ENCODE measurements at regions not wholly inside any gene's neighbourhood (a gene's known extent, or its start where the extent isn't known, plus 50 kb on each side); places are given as distances from the start of the nearest gene placed in this dataset.

GRCh38 chrX:45954026-45954425 is 591.2 kb downstream of the ZNF674 start:
- DNase-seq (ENCODE audit: low read depth, low spot score) = no peak
- Histone ChIP-seq H3K36me3 (ENCODE audit: control insufficient read depth in 2 of 2, extremely low read depth in 1 of 2, insufficient read depth in 2 of 2, low read length in 2 of 2) (no peaks in the 10 kb centered on the region), H3K27ac (ENCODE audit: control insufficient read depth, insufficient read depth, low read length) (no peak overlapping the region), H3K27me3 (ENCODE audit: control insufficient read depth, extremely low read depth, insufficient read depth, low read length) (peaks cover 4% of the 10 kb centered on the region), H2AFZ (ENCODE audit: control insufficient read depth, low read length) (no peak overlapping the region), H3K4me1 (ENCODE audit: control insufficient read depth, extremely low read depth, insufficient read depth, low read length) (no peaks in the 10 kb centered on the region), H3K9me3 (ENCODE audit: control insufficient read depth, low read depth, low read length) (no peaks in the 10 kb centered on the region), H3K79me2 (ENCODE audit: control insufficient read depth, insufficient read depth, low read length) (no peaks in the 10 kb centered on the region), H3K4me3 (ENCODE audit: control insufficient read depth in 2 of 3, extremely low read depth in 1 of 3, insufficient read depth in 2 of 3, low read depth in 1 of 3, low read length in 3 of 3) (no peak overlapping the region), H3K9me1 (ENCODE audit: control insufficient read depth, extremely low read depth, insufficient read depth, low read length) (no peaks in the 10 kb centered on the region), H4K20me1 (ENCODE audit: control insufficient read depth, extremely low read depth, insufficient read depth, low read length) (no peaks in the 10 kb centered on the region), H3K4me2 (ENCODE audit: control insufficient read depth, extremely low read depth, insufficient read depth, low read depth, low read length) (no peak overlapping the region), H3K9ac (ENCODE audit: control insufficient read depth, extremely low read depth, insufficient read depth, low read length) (no peak overlapping the region)
- FAIRE-seq = no peak
- dilution Hi-C loops (cut with MboI; ENCODE audit: extremely low pct_ligation_motif_present, low sequenced_read_pairs) = no loop called here
- TF ChIP-seq EZH2 (IDR thresholded peaks at IDR 0.05; ENCODE audit: low read length) (no peak), CTCF (optimal IDR thresholded peaks at IDR 0.05 in 1 of 3, IDR thresholded peaks at IDR 0.05 in 1 of 3, conservative IDR thresholded peaks at IDR 0.05 in 1 of 3; ENCODE audit: extremely low read depth in 1 of 3, insufficient read depth in 2 of 3, low read length in 3 of 3) (no peak)

DNA sequence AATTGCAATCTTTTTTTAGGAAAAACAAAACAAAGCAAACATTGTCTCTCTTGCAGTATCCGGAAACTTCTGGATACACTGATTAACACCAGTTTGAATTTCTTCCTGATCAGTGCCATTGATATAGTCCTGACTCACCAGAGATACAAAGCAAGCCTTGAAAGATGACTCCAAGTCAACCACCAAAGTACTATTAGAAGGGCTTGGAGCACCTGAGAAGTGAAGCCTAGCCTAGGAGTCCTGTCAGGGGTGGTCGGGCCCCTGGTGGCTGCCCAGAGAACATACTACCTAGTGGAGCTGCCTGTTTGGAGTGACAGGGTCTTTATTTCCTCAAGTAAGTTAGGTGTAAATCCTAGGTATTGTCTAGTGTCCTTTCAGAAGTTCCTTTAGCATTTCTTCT is 593.2 kb downstream of the ZNF674 start:
- Histone ChIP-seq H3K4me2 (ENCODE audit: control insufficient read depth, extremely low read depth, insufficient read depth, low read depth, low read length) (no peak overlapping the region), H3K9ac (ENCODE audit: control insufficient read depth, extremely low read depth, insufficient read depth, low read length) (no peak overlapping the region), H3K27ac (ENCODE audit: control insufficient read depth, insufficient read depth, low read length) (no peak overlapping the region), H3K9me3 (ENCODE audit: control insufficient read depth, low read depth, low read length) (no peaks in the 10 kb centered on the region), H3K4me3 (ENCODE audit: control insufficient read depth in 2 of 3, extremely low read depth in 1 of 3, insufficient read depth in 2 of 3, low read depth in 1 of 3, low read length in 3 of 3) (no peak overlapping the region), H3K79me2 (ENCODE audit: control insufficient read depth, insufficient read depth, low read length) (no peaks in the 10 kb centered on the region), H3K9me1 (ENCODE audit: control insufficient read depth, extremely low read depth, insufficient read depth, low read length) (no peaks in the 10 kb centered on the region), H3K4me1 (ENCODE audit: control insufficient read depth, extremely low read depth, insufficient read depth, low read length) (no peaks in the 10 kb centered on the region), H4K20me1 (ENCODE audit: control insufficient read depth, extremely low read depth, insufficient read depth, low read length) (no peaks in the 10 kb centered on the region), H3K27me3 (ENCODE audit: control insufficient read depth, extremely low read depth, insufficient read depth, low read length) (peaks cover 4% of the 10 kb centered on the region), H3K36me3 (ENCODE audit: control insufficient read depth in 2 of 2, extremely low read depth in 1 of 2, insufficient read depth in 2 of 2, low read length in 2 of 2) (no peaks in the 10 kb centered on the region), H2AFZ (ENCODE audit: control insufficient read depth, low read length) (no peak overlapping the region)
- dilution Hi-C loops (cut with MboI; ENCODE audit: extremely low pct_ligation_motif_present, low sequenced_read_pairs) = no loop called here
- no peak for FAIRE-seq
- no peak for DNase-seq (ENCODE audit: low read depth, low spot score)
- TF ChIP-seq EZH2 (IDR thresholded peaks at IDR 0.05; ENCODE audit: low read length) (no peak), CTCF (optimal IDR thresholded peaks at IDR 0.05 in 1 of 3, IDR thresholded peaks at IDR 0.05 in 1 of 3, conservative IDR thresholded peaks at IDR 0.05 in 1 of 3; ENCODE audit: extremely low read depth in 1 of 3, insufficient read depth in 2 of 3, low read length in 3 of 3) (no peak)
